UCSD-AML1 (cell line): ENCODE measurements at regions not wholly inside any gene's neighbourhood (a gene's known extent, or its start where the extent isn't known, plus 50 kb on each side); places are given as distances from the start of the nearest gene placed in this dataset.
A peak's percentile ranks its signal among the peaks of the same experiment; 100 is the strongest.

ENCODE experiments used
- DNase-seq: peaks from one replicate; lab custom pipeline; 2025; ENCODE audit not compliant: unreplicated experiment; lab: John Stamatoyannopoulos, UW

- DNase-seq = no peak
These were observed 335.2 kb downstream of the PCDH10 start for GRCh38 chr4:133484287-133484686.

GRCh38 chr4:133483600-133484246 lies 334.6 kb downstream of the PCDH10 start:
- no peak for DNase-seq

- no peak for DNase-seq
These were observed 327.0 kb downstream of the PCDH10 start for GRCh38 chr4:133476063-133476462.

GRCh38 chr4:133474501-133474900 lies 325.4 kb downstream of the PCDH10 start:
- DNase-seq = no peak

- DNase-seq = no peak
These were observed 323.1 kb downstream of the PCDH10 start for GRCh38 chr4:133472244-133472643.

GRCh38 chr4:133467290-133467947 lies 318.3 kb downstream of the PCDH10 start:
- DNase-seq = no peak

- DNase-seq = no peak
These were observed 315.9 kb downstream of the PCDH10 start for GRCh38 chr4:133465022-133465421.

- DNase-seq = no peak
These were observed 315.2 kb downstream of the PCDH10 start for GRCh38 chr4:133464311-133464710.

GRCh38 chr4:133452678-133453077 lies 303.6 kb downstream of the PCDH10 start:
- no peak for DNase-seq

GRCh38 chr4:133450813-133451212 lies 301.7 kb downstream of the PCDH10 start:
- no peak for DNase-seq

GRCh38 chr4:133440404-133440803 lies 291.3 kb downstream of the PCDH10 start:
- no peak for DNase-seq

- DNase-seq = no peak
These were observed 290.7 kb downstream of the PCDH10 start for GRCh38 chr4:133439830-133440229.

GRCh38 chr4:133424605-133425004 lies 275.5 kb downstream of the PCDH10 start:
- no peak for DNase-seq

GRCh38 chr4:133403913-133404312 lies 254.8 kb downstream of the PCDH10 start:
- DNase-seq = no peak

- DNase-seq = no peak
These were observed 253.5 kb downstream of the PCDH10 start for GRCh38 chr4:133402616-133403015.

- DNase-seq = no peak
These were observed 246.0 kb downstream of the PCDH10 start for GRCh38 chr4:133394971-133395627.

GRCh38 chr4:133390198-133390855 lies 241.2 kb downstream of the PCDH10 start:
- DNase-seq = no peak

GRCh38 chr4:133389029-133389428 lies 239.9 kb downstream of the PCDH10 start:
- no peak for DNase-seq

GRCh38 chr4:133385161-133385954 lies 236.3 kb downstream of the PCDH10 start:
- DNase-seq = peak; percentile 6

- no peak for DNase-seq
These were observed 230.8 kb downstream of the PCDH10 start for GRCh38 chr4:133379681-133380438.
